HUES64 (cell line): ENCODE measurements at regions not wholly inside any gene's neighbourhood (a gene's known extent, or its start where the extent isn't known, plus 50 kb on each side); places are given as distances from the start of the nearest gene placed in this dataset.

ENCODE experiments used
- H3K27ac ChIP-seq: 2 replicates; pipeline ENCODE4 v1.7.0; 2013; ENCODE audit warnings: low read depth, low read length, inconsistent platforms
- H3K27me3 ChIP-seq: 2 replicates; pipeline ENCODE4 v1.6.1; 2013; ENCODE audit warnings: mild to moderate bottlenecking, low read length; ENCODE audit not compliant: insufficient read depth
- H3K36me3 ChIP-seq: 2 replicates; pipeline ENCODE4 v1.6.1; 2013; ENCODE audit warnings: mild to moderate bottlenecking, low read length; ENCODE audit not compliant: insufficient read depth
- H3K4me1 ChIP-seq: 2 replicates; pipeline ENCODE4 v1.6.1; 2013; ENCODE audit warnings: mild to moderate bottlenecking, low read length, moderate library complexity; ENCODE audit not compliant: insufficient read depth
- H3K4me3 ChIP-seq: 2 replicates; pipeline ENCODE4 v1.5.1; 2013; ENCODE audit warnings: mild to moderate bottlenecking, low read length, moderate library complexity
- H3K9ac ChIP-seq: 2 replicates; pipeline ENCODE4 v1.6.1; 2013; ENCODE audit warnings: mild to moderate bottlenecking, low read depth, low read length
- H3K9me3 ChIP-seq: 2 replicates; pipeline ENCODE4 v1.6.1; 2013; ENCODE audit warnings: low read depth, low read length; ENCODE audit not compliant: insufficient read depth
- WGBS: fragments of 150-250, 120-280 bp; methylation state at CpG from one replicate; pipeline ENCODE4 v1.1.7; 2013; ENCODE audit warnings: missing lambda C conversion rate; 5-methylcytosine and 5-hydroxymethylcytosine counted together

- Histone ChIP-seq H3K9ac (no peak overlapping the region), H3K27ac (no peak overlapping the region), H3K4me1 (peaks cover 27% of the 10 kb centered on the region), H3K9me3 (no peaks in the 10 kb centered on the region), H3K36me3 (no peaks in the 10 kb centered on the region), H3K4me3 (no peak overlapping the region), H3K27me3 (peaks cover 4% of the 10 kb centered on the region; the same call in 1 of the 2 replicates)
- 89% methylated on average over 2 of the region's 2 CpGs for WGBS
Observed at GRCh38 chr12:13503094-13503835, 306.7 kb downstream of the EMP1 start.

- H3K9ac ChIP-seq = no peak overlapping the region
- H3K27me3 ChIP-seq = peaks cover 4% of the 10 kb centered on the region; the same call in 1 of the 2 replicates
- no peak overlapping the region for H3K4me3 ChIP-seq
- H3K9me3 ChIP-seq = no peaks in the 10 kb centered on the region
- 40% methylated on average over 3 of the region's 3 CpGs for WGBS
- peaks cover 9% of the 10 kb centered on the region; the same call in 1 of the 2 replicates for H3K4me1 ChIP-seq
- no peak overlapping the region for H3K27ac ChIP-seq
- no peaks in the 10 kb centered on the region for H3K36me3 ChIP-seq
Observed at GRCh38 chr12:13499008-13499407, 302.5 kb downstream of the EMP1 start.

GRCh38 chr12:13496111-13496510, 299.6 kb downstream of the EMP1 start:
- H3K27ac ChIP-seq = no peak overlapping the region
- H3K36me3 ChIP-seq = no peaks in the 10 kb centered on the region
- no peak overlapping the region for H3K9ac ChIP-seq
- H3K27me3 ChIP-seq = peaks cover 4% of the 10 kb centered on the region; the same call in 1 of the 2 replicates
- H3K4me1 ChIP-seq = peaks cover 13% of the 10 kb centered on the region; the same call in 1 of the 2 replicates
- H3K4me3 ChIP-seq = no peak overlapping the region
- WGBS = 75% methylated on average over 1 of the region's 1 CpG
- no peaks in the 10 kb centered on the region for H3K9me3 ChIP-seq

- Histone ChIP-seq H3K9ac (no peak overlapping the region), H3K36me3 (no peaks in the 10 kb centered on the region), H3K27ac (no peak overlapping the region), H3K4me1 (0 out of 2 replicates have a peak, but pooled peaks cover 4% of the 10 kb centered on the region), H3K4me3 (no peak overlapping the region), H3K9me3 (no peaks in the 10 kb centered on the region), H3K27me3 (no peaks in the 10 kb centered on the region)
- whole genome bisulfite sequencing = 91% methylated on average over 4 of the region's 4 CpGs
Observed at GRCh38 chr12:13489246-13489645, 292.7 kb downstream of the EMP1 start.

GRCh38 chr12:13487326-13487725, 290.8 kb downstream of the EMP1 start:
- Histone ChIP-seq H3K4me3 (no peak overlapping the region), H3K36me3 (no peaks in the 10 kb centered on the region), H3K27ac (no peak overlapping the region), H3K4me1 (no peaks in the 10 kb centered on the region), H3K27me3 (no peaks in the 10 kb centered on the region), H3K9me3 (no peaks in the 10 kb centered on the region), H3K9ac (no peak overlapping the region)
- 92% methylated on average over 7 of the region's 7 CpGs for WGBS

GRCh38 chr12:13486794-13487193, 290.3 kb downstream of the EMP1 start:
- no peaks in the 10 kb centered on the region for H3K36me3 ChIP-seq
- no peaks in the 10 kb centered on the region for H3K27me3 ChIP-seq
- no peaks in the 10 kb centered on the region for H3K4me1 ChIP-seq
- no peaks in the 10 kb centered on the region for H3K9me3 ChIP-seq
- 94% methylated on average over 3 of the region's 3 CpGs for WGBS
- no peak overlapping the region for H3K27ac ChIP-seq
- H3K4me3 ChIP-seq = no peak overlapping the region
- H3K9ac ChIP-seq = no peak overlapping the region

- H3K4me1 ChIP-seq = no peaks in the 10 kb centered on the region
- H3K36me3 ChIP-seq = no peaks in the 10 kb centered on the region
- H3K4me3 ChIP-seq = no peak overlapping the region
- 92% methylated on average over 6 of the region's 6 CpGs for WGBS
- H3K9ac ChIP-seq = no peak overlapping the region
- no peak overlapping the region for H3K27ac ChIP-seq
- H3K9me3 ChIP-seq = no peaks in the 10 kb centered on the region
- H3K27me3 ChIP-seq = no peaks in the 10 kb centered on the region
Observed at GRCh38 chr12:13478650-13479181, 282.2 kb downstream of the EMP1 start.

- Histone ChIP-seq H3K9ac (no peak overlapping the region), H3K4me3 (no peak overlapping the region), H3K4me1 (no peaks in the 10 kb centered on the region), H3K27ac (no peak overlapping the region), H3K27me3 (no peaks in the 10 kb centered on the region), H3K36me3 (no peaks in the 10 kb centered on the region), H3K9me3 (no peaks in the 10 kb centered on the region)
- 91% methylated on average over 1 of the region's 1 CpG for whole genome bisulfite sequencing
Observed at GRCh38 chr12:13474381-13474780, 277.9 kb downstream of the EMP1 start.

GRCh38 chr12:13472690-13473089, 276.2 kb downstream of the EMP1 start:
- no peaks in the 10 kb centered on the region for H3K36me3 ChIP-seq
- no peaks in the 10 kb centered on the region for H3K27me3 ChIP-seq
- H3K9ac ChIP-seq = no peak overlapping the region
- WGBS = 94% methylated on average over 4 of the region's 5 CpGs
- H3K9me3 ChIP-seq = no peaks in the 10 kb centered on the region
- H3K4me1 ChIP-seq = no peaks in the 10 kb centered on the region
- H3K27ac ChIP-seq = no peak overlapping the region
- H3K4me3 ChIP-seq = no peak overlapping the region

- Histone ChIP-seq H3K27me3 (no peaks in the 10 kb centered on the region), H3K4me1 (no peaks in the 10 kb centered on the region), H3K27ac (no peak overlapping the region), H3K36me3 (no peaks in the 10 kb centered on the region), H3K9ac (no peak overlapping the region), H3K4me3 (no peak overlapping the region), H3K9me3 (no peaks in the 10 kb centered on the region)
- 93% methylated on average over 6 of the region's 6 CpGs for WGBS
Observed at GRCh38 chr12:13471471-13471870, 274.9 kb downstream of the EMP1 start.

GRCh38 chr12:13465635-13466034, 269.1 kb downstream of the EMP1 start:
- Histone ChIP-seq H3K27me3 (no peaks in the 10 kb centered on the region), H3K4me3 (no peak overlapping the region), H3K27ac (no peak overlapping the region), H3K4me1 (no peaks in the 10 kb centered on the region), H3K36me3 (no peaks in the 10 kb centered on the region), H3K9me3 (no peaks in the 10 kb centered on the region), H3K9ac (no peak overlapping the region)
- WGBS = 84% methylated on average over 6 of the region's 6 CpGs
